GDM1 (cell line): ENCODE measurements at regions not wholly inside any gene's neighbourhood (a gene's known extent, or its start where the extent isn't known, plus 50 kb on each side); places are given as distances from the start of the nearest gene placed in this dataset.
"Not testable (repeated sequence)": the region's sequence is repeated elsewhere in the genome, so short reads cannot be mapped to it uniquely, and the experiment has no call there.

Source experiments
- DNase-seq: peaks from one replicate; lab custom pipeline; 2025; lab: John Stamatoyannopoulos, UW

GRCh38 chr5:14054965-14055963 lies 87.9 kb upstream of the TRIO start:
- no peak for DNase-seq

GRCh38 chr5:14054111-14054854 lies 88.9 kb upstream of the TRIO start:
- DNase-seq, result no peak

DNA sequence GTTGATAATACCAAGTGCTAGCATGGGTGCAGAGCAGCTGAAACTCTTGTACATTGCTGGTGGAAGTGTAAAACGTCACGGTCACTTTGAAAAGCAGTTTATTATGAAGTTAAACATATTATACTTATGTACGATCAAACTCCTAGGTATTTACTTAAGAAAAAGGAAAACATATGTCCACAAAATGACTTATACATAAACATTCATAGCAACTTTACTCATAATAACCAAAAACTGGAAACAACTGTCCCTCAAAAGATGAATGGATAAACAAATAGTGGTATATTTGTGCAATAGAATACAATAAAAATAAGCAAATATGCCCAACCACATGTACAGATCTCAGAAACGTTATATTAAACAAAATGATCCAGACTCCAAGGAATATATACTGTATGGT lies 92.3 kb upstream of the TRIO start:
- DNase-seq, result no peak

DNA sequence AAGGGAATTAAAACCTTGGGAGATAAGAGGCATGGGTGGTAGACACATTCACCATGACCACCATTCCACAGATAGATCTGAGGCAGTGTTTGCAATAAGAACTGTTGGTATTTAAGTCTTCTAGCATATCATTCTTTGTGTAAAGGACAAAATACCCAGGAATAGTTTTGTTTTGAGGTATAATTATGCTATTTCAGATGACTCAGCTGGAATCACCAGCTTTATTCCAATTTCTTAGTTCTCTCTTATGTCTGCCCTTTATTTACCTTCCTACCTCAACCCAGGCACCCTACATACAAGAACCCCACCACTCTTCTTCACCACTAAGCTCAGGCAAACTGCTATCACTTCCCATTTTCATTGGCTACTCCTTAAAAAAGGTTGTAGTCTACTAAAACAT lies 94.7 kb upstream of the TRIO start:
- no peak for DNase-seq

GRCh38 chr5:14041528-14042192 lies 97.2 kb upstream of the DNAH5 start:
- no peak for DNase-seq

- no peak for DNase-seq
Observed at GRCh38 chr5:14040542-14040941, 96.1 kb upstream of the DNAH5 start.

DNA sequence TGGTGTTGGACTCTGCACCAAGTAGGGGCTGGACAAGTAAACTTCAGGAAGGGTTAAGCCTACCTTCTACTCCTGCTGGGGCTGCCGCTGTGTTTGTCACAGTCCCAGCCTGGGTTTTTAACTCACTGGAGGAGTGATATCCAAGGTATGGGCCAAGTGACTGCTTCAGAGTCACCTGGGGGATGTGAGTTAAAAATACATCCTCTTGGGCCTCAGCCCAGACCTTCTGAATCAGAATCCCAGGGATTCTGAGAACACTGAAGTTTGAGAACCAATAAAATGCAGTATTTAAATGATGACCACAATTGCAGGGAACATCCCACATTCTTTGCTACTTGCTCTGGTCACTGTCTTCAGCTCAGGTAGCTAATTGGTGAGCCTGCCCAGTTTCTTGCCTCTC lies 95.1 kb upstream of the DNAH5 start:
- no peak for DNase-seq

- DNase-seq, result no peak
Observed at GRCh38 chr5:14039063-14039462, 94.6 kb upstream of the DNAH5 start.

DNA sequence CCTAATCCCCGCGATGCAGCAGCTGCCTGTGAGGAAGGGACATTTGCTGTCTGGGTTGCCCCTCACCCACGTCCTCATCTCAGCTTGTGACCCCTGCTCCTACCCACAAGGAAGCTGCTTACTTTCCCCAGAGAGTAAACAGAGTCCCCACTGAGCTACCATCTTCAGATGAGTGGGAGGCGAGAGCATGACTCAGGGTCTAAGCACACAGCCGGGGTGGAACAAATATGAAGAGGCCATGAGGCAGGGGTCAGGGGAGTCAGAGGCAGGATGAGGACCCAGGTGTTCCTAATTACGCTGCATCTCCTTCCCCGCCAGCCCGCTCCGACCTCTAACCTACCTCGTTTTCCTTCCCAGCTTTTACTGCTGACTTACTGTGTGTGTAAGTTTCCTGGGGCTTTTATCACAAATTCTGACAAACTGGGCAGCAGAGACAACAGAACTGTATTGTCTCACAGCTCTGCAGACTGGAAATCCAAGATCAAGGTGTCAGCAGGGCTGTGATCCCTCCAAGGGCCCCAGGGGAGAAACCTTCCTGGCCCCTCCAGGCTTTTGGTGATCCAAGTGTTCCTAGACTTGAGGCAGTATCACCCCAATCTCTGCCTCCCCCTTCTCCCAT lies 94.0 kb upstream of the DNAH5 start:
- no peak for DNase-seq

DNA sequence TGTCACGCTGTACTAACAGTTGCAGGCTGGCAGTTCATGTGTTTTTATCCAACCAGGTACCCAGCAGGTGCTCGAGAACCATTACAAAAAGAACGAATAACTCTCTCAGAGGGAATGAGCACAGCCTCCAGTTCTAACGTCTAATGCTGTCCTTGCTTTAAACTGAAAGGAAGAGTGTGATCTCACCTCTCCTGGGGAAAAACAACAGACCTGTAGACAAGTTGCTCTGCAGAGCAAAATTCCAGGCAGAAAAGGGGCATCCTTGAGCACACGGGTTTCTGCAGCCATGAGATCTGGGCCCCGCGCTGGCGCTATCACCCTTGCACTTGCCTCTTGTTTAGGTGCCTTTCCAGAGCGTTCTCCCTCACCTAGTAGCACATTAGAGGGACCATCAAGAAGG lies 92.5 kb upstream of the DNAH5 start:
- DNase-seq, result no peak

DNA sequence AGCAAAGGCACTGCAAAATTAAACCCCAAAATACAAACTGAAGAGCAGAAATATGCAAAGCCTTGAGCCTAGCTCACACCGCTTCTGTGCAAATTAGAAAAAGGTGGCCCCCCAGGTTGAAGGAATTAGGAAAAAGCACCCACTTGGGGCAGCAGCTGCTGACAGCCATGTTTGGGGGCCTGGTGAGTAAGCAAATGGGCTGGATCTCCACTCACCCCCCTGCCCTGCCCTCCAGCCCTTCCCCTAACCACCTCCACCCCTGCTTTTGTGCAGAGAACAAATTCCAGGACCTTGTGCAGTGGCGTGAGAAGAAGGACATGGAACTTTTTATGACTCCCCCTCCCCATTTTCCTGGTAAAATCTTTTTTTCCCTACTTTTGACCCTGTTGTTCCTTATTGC lies 92.0 kb upstream of the DNAH5 start:
- no peak for DNase-seq

- peak; percentile 5 for DNase-seq
Observed at GRCh38 chr5:14035859-14036503, 91.5 kb upstream of the DNAH5 start.

- DNase-seq, result no peak
Observed at GRCh38 chr5:14034963-14035362, 90.5 kb upstream of the DNAH5 start.

DNA sequence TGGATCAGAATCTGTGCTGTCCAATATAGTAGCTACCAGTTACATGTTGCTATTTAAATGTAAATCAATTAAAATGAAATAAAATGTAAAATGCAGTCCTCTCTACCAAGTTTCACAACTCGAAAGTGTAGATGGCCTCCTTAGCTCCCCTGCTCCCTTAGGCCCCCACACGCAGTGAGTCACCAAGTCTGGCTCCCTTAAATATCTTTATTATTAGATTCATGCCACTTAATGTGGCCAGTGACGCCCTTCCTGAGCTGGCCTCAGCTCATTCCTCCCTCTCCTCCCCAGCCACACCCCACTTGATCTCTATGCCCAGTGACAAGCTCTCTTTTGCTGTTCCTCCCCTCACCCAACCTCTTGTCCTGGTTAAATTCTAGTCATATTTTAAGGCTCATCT lies 88.4 kb upstream of the DNAH5 start:
- DNase-seq, result no peak

GRCh38 chr5:14028938-14029584 lies 84.6 kb upstream of the DNAH5 start:
- DNase-seq, result no peak

DNA sequence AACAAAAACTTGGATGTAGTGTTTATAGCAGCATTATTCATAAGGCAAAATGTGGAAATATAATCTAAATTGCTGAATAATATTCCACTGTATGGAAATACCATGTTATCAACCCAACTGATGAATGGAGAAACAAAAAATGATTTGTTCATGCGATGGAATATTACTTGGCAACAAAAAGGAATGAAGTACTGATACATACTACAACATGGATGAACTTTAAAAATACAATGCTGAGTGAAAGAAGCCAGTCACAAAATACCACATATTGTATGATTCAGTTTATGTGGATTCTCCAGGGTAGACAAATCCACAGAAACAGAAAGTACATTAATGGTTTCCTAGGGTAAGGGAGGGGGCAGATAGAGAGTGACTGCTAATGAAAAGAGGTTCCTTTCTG lies 83.7 kb upstream of the DNAH5 start:
- no peak for DNase-seq

GRCh38 chr5:14025569-14026286 lies 81.2 kb upstream of the DNAH5 start:
- DNase-seq, result no peak

DNA sequence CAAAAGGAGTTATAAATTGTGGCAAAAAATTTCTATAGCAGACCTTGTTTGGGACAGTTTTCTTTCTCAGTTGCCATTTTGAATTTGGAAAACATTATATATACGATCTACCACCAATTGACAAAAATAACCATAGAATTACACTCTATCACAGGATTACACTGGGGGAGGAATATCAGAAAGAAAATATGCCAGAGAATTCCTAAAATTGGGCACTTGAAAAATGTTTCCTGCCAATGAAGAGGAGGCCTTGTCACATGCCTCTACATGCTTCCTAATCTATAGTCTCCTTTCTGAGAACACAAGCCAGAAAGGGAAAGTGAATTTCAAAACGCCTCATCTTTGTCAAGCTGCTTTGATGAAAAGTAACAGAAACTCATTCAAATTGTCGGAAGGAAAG lies 78.5 kb upstream of the DNAH5 start:
- DNase-seq, result no peak

- DNase-seq, result not testable (repeated sequence)
Observed at GRCh38 chr5:14020944-14021343, 76.5 kb upstream of the DNAH5 start.

GRCh38 chr5:14019768-14020290 lies 75.3 kb upstream of the DNAH5 start:
- DNase-seq, result no peak
